GM23248 (cell line): ENCODE measurements at regions not wholly inside any gene's neighbourhood (a gene's known extent, or its start where the extent isn't known, plus 50 kb on each side); places are given as distances from the start of the nearest gene placed in this dataset.

Source experiments
- EZH2 ChIP-seq: fragments of 200-600 bp; sonication (generic); IDR thresholded peaks from 2 replicates; pipeline ENCODE4 v1.6.1; 2018; ENCODE audit warnings: antibody characterized with exemption, mild to moderate bottlenecking; ENCODE audit not compliant: insufficient read depth, poor library complexity, severe bottlenecking
- EZH2phosphoT487 ChIP-seq: fragments of 200-600 bp; sonication (generic); IDR thresholded peaks from 2 replicates; pipeline ENCODE4 v1.6.1; 2018; ENCODE audit warnings: antibody characterized with exemption, moderate library complexity, mild to moderate bottlenecking, low read depth; ENCODE audit not compliant: insufficient read depth

GRCh38 chr5:162806195-162806594 is 631.2 kb upstream of the CCNG1 start:
- no peak for TF ChIP-seq EZH2
- no peak for TF ChIP-seq EZH2phosphoT487
